ENCODE measurements at regions not wholly inside any gene's neighbourhood (a gene's known extent, or its start where the extent isn't known, plus 50 kb on each side); places are given as distances from the start of the nearest gene placed in this dataset.

GRCh38 chr14:37678916-37679315 is 83.5 kb downstream of the TTC6 start:
- no peak for TF ChIP-seq CTCF (IDR thresholded peaks at IDR 0.05 in 4 of 5, conservative IDR thresholded peaks at IDR 0.05 in 1 of 5)
- TF ChIP-seq POLR2A (IDR thresholded peaks at IDR 0.05), result no peak
